ENCODE measurements at regions not wholly inside any gene's neighbourhood (a gene's known extent, or its start where the extent isn't known, plus 50 kb on each side); places are given as distances from the start of the nearest gene placed in this dataset.

DNA sequence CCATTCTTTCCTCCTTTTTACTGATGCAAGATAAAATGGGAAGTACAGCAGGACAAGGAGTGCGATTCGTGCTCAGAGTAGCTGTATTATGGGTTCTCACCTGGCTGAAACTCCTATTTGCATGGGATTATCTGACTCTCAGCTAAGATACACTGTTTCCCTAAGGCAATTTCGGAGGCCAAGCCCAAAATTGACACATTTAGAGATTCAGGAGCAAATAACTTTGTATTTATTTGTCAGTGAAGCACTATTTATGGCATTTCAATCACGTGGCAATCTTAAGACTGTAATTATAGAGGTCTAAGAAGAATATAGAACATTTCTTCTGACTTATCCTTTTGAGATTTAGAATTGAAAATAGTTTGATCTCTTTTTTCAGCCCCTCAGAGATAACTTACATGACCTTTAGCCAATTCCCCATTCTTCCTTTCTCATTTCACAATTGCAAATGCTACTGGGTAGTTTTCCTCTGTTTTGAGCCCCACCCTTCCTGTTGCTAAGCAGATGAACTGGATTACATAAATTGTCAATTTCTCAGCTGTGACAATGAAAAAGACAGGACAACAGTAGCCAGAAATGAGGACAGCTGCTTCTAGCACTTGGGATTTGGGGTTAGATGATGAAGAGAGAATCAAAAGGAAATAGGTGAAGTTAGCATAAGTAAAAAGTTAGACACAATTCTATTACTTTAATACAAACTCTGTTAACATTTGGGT is 122.7 kb upstream of the FRY start:
- Histone ChIP-seq H3K9me3 (ENCODE audit: control insufficient read depth in 1 of 2, insufficient read depth in 1 of 2, low read length in 2 of 2) (no peaks in the 10 kb centered on the region), H3K27ac (ENCODE audit: low read depth in 1 of 2, low read length in 2 of 2) (no peak overlapping the region), H3K4me3 (ENCODE audit: low read length) (no peak overlapping the region), H3K4me1 (ENCODE audit: insufficient read depth, low read length) (peaks cover 13% of the 10 kb centered on the region), H3K27me3 (ENCODE audit: control insufficient read depth in 1 of 2, insufficient read depth in 2 of 2, low read length in 2 of 2) (no peaks in the 10 kb centered on the region), H3K36me3 (ENCODE audit: insufficient read depth, low read length) (no peaks in the 10 kb centered on the region)
- ATAC-seq (ENCODE audit: poor library complexity) (no peak), DNase-seq (peak in 3 of 14 experiments; percentile 29 to 53 (median 31))
- no peak overlapping the region for H3K27ac Mint-ChIP-seq
- CTCF ChIA-PET: interaction anchor here (0.7 to 2.9 kb wide), 7 partner anchors 10 to 93 kb away, joined by 3 to 22 read pairs (median 4); no protein-coding TSS in a partner anchor
- H3K27me3 Mint-ChIP-seq: no peaks in the 10 kb centered on the region
- H3K9me3 Mint-ChIP-seq: no peaks in the 10 kb centered on the region
- H3K4me3 Mint-ChIP-seq: no peak overlapping the region
- no peak for TF ChIP-seq CTCF (IDR thresholded peaks at IDR 0.05)
- POLR2A ChIA-PET: interaction anchor here (1.3 kb wide), 1 partner anchor 406 kb away, joined by 6 read pairs; the partner anchor contains the start of genes BRCA2 and ZAR1L
- intact Hi-C loops (cut with DNase I, micrococcal nuclease): no loop called here
- peaks cover 16% of the 10 kb centered on the region for H3K4me1 Mint-ChIP-seq (ENCODE audit: low read depth)
- no peaks in the 10 kb centered on the region for H3K36me3 Mint-ChIP-seq (ENCODE audit: low read depth)

- Histone ChIP-seq H3K4me3 (ENCODE audit: low read length) (no peak overlapping the region), H3K27me3 (ENCODE audit: control insufficient read depth in 1 of 2, insufficient read depth in 2 of 2, low read length in 2 of 2) (no peaks in the 10 kb centered on the region), H3K4me1 (ENCODE audit: insufficient read depth, low read length) (peaks cover 10% of the 10 kb centered on the region), H3K36me3 (ENCODE audit: insufficient read depth, low read length) (no peaks in the 10 kb centered on the region), H3K9me3 (ENCODE audit: control insufficient read depth in 1 of 2, insufficient read depth in 1 of 2, low read length in 2 of 2) (no peaks in the 10 kb centered on the region), H3K27ac (ENCODE audit: low read depth in 1 of 2, low read length in 2 of 2) (no peak overlapping the region)
- H3K9me3 Mint-ChIP-seq: no peaks in the 10 kb centered on the region
- ChIA-PET CTCF (interaction anchor here (0.5 to 2.9 kb wide), 22 partner anchors 10 to 1926 kb away, joined by 3 to 22 read pairs (median 4); partner anchors contain the start of genes BRCA2, FRY and ZAR1L), POLR2A (interaction anchor here (0.6 to 1.3 kb wide), 4 partner anchors 18 to 676 kb away, joined by 3 to 6 read pairs (median 3); partner anchors contain the start of genes BRCA2, PDS5B and ZAR1L)
- no peaks in the 10 kb centered on the region for H3K27me3 Mint-ChIP-seq
- DNase-seq (peak; percentile 8 to 83 (median 27)), ATAC-seq (ENCODE audit: poor library complexity) (peak; percentile 46)
- H3K36me3 Mint-ChIP-seq (ENCODE audit: low read depth): no peaks in the 10 kb centered on the region
- TF ChIP-seq CTCF (IDR thresholded peaks at IDR 0.05): peak; percentile 92
- H3K4me3 Mint-ChIP-seq: no peak overlapping the region
- H3K4me1 Mint-ChIP-seq (ENCODE audit: low read depth): peaks cover 8% of the 10 kb centered on the region
- no peak overlapping the region for H3K27ac Mint-ChIP-seq
- intact Hi-C loops (cut with DNase I, micrococcal nuclease): loop anchor here (1.0 to 10.0 kb wide), 7 partner anchors 397 to 1812 kb away; no protein-coding TSS in a partner anchor
Observed at GRCh38 chr13:31909864-31910551, 121.6 kb upstream of the FRY start.

GRCh38 chr13:31910633-31911032 is 120.9 kb upstream of the FRY start:
- DNase-seq: no peak
- H3K27ac ChIP-seq (ENCODE audit: low read depth in 1 of 2, low read length in 2 of 2): no peak overlapping the region
- H3K4me3 ChIP-seq (ENCODE audit: low read length): no peak overlapping the region
- no peak overlapping the region for H3K4me3 Mint-ChIP-seq
- peaks cover 7% of the 10 kb centered on the region for H3K4me1 Mint-ChIP-seq (ENCODE audit: low read depth)
- ChIA-PET CTCF (interaction anchor here (0.5 to 2.9 kb wide), 17 partner anchors 9 to 1716 kb away, joined by 3 to 22 read pairs (median 4); partner anchors contain the start of genes BRCA2, FRY and ZAR1L), POLR2A (interaction anchor here (1.1 kb wide), 1 partner anchor 399 kb away, joined by 3 read pairs; no protein-coding TSS in a partner anchor)
- TF ChIP-seq CTCF (IDR thresholded peaks at IDR 0.05): no peak
- intact Hi-C loops (cut with DNase I, micrococcal nuclease): loop anchor here (1.0 to 10.0 kb wide), 7 partner anchors 396 to 1812 kb away; no protein-coding TSS in a partner anchor
- no peak for ATAC-seq (ENCODE audit: poor library complexity)
- H3K36me3 ChIP-seq (ENCODE audit: insufficient read depth, low read length): no peaks in the 10 kb centered on the region
- no peak overlapping the region for H3K27ac Mint-ChIP-seq
- H3K9me3 ChIP-seq (ENCODE audit: control insufficient read depth in 1 of 2, insufficient read depth in 1 of 2, low read length in 2 of 2): no peaks in the 10 kb centered on the region
- no peaks in the 10 kb centered on the region for H3K9me3 Mint-ChIP-seq
- peaks cover 5% of the 10 kb centered on the region for H3K4me1 ChIP-seq (ENCODE audit: insufficient read depth, low read length)
- no peaks in the 10 kb centered on the region for H3K36me3 Mint-ChIP-seq (ENCODE audit: low read depth)
- no peaks in the 10 kb centered on the region for H3K27me3 ChIP-seq (ENCODE audit: control insufficient read depth in 1 of 2, insufficient read depth in 2 of 2, low read length in 2 of 2)
- H3K27me3 Mint-ChIP-seq: no peaks in the 10 kb centered on the region

Measured in CD4-positive, alpha-beta T cell (primary cell).